Sigmoid colon (tissue), 6 donors: ENCODE measurements at regions not wholly inside any gene's neighbourhood (a gene's known extent, or its start where the extent isn't known, plus 50 kb on each side); places are given as distances from the start of the nearest gene placed in this dataset.
"Not testable (repeated sequence)": the region's sequence is repeated elsewhere in the genome, so short reads cannot be mapped to it uniquely, and the experiment has no call there.

Source experiments
- DNase-seq: peaks from one replicate; pipeline ENCODE4 v3.0.0-alpha.2; 2019
- H3K27ac ChIP-seq, 4 donors: fragments of 200-600 bp; sonication (generic); one replicate each; pipeline ENCODE4 v1.5.1; 2016 to 2019; ENCODE audit warnings: mild to moderate bottlenecking in 1 of 4
- H3K27me3 ChIP-seq, 3 donors: fragments of 200-600 bp; sonication (generic); one replicate each; pipeline ENCODE4 v1.5.1; 2019; ENCODE audit warnings: mild to moderate bottlenecking in 1 of 3
- H3K36me3 ChIP-seq, 4 donors: fragments of 200-600 bp; sonication (generic); one replicate each; pipeline ENCODE4 v1.5.1; 2016 to 2019
- H3K4me1 ChIP-seq, 4 donors: fragments of 200-600 bp; sonication (generic); one replicate each; pipeline ENCODE4 v1.5.1; 2017 to 2019
- H3K4me3 ChIP-seq, 4 donors: fragments of 200-600 bp; sonication (generic); one replicate each; pipeline ENCODE4 v1.5.1; 2017 to 2019; ENCODE audit warnings: mild to moderate bottlenecking in 2 of 4, moderate library complexity in 1 of 4
- H3K9me3 ChIP-seq, 4 donors: fragments of 200-600 bp in 3 of 4; sonication (generic) in 3 of 4; one replicate each; pipeline versions ENCODE4 v1.5.1 to v1.6.1; 2013 to 2019
- CTCF ChIP-seq, 4 experiments: fragments of 450-650 bp in 3 of 4; fragments of 200-600 bp in 1 of 4; IDR thresholded peaks; one replicate each; pipeline ENCODE4 v1.5.1; 2016 to 2019; ENCODE audit warnings: antibody characterized with exemption in 4 of 4, mild to moderate bottlenecking in 3 of 4, moderate library complexity in 2 of 4
- EP300 ChIP-seq, 4 donors: sonication (generic); formaldehyde crosslinking; IDR thresholded peaks; one replicate each; pipeline ENCODE4 v1.6.1; 2017; ENCODE audit warnings: antibody characterized with exemption in 4 of 4
- POLR2A ChIP-seq, 2 donors: fragments of 450-650 bp; IDR thresholded peaks; one replicate each; pipeline ENCODE4 v1.6.1; 2016; ENCODE audit warnings: antibody characterized with exemption in 2 of 2, mild to moderate bottlenecking in 2 of 2, moderate library complexity in 2 of 2
- POLR2AphosphoS5 ChIP-seq, 4 donors: sonication (generic); formaldehyde crosslinking; IDR thresholded peaks; one replicate each; pipeline ENCODE4 v1.6.1; 2017; ENCODE audit warnings: antibody characterized with exemption in 4 of 4
- WGBS, 2 donors: extraction: QIAGEN DNeasy Blood & Tissue Kit; methylation state at CpG; one replicate each; pipeline ENCODE4 v1.1.7; 2013; 5-methylcytosine and 5-hydroxymethylcytosine counted together
- intact Hi-C: fragments of 100-400 bp; cut with DNase I; formaldehyde crosslinking; loops from one replicate; pipeline ENCODE4 v1.15.1; 2023
- donor health status: healthy with polysubstance abuse.
- donor health status: healthy.

- H3K4me3 ChIP-seq = no peak overlapping the region
- TF ChIP-seq EP300 (IDR thresholded peaks at IDR 0.05) (no peak), POLR2AphosphoS5 (IDR thresholded peaks at IDR 0.05) (no peak), POLR2A (IDR thresholded peaks at IDR 0.05) (no peak), CTCF (IDR thresholded peaks at IDR 0.05) (no peak)
- H3K36me3 ChIP-seq = no peaks in the 10 kb centered on the region
- peaks cover 0 to 10% (median 7%) of the 10 kb centered on the region in 4 donors for H3K9me3 ChIP-seq
- no peak for DNase-seq
- 68 to 70% methylated on average over 15 of the region's 15 CpGs for WGBS, 2 donors
- no peak overlapping the region for H3K27ac ChIP-seq
- no peaks in the 10 kb centered on the region for H3K27me3 ChIP-seq
- no peaks in the 10 kb centered on the region for H3K4me1 ChIP-seq
- intact Hi-C loops = no loop called here
These were observed 61.0 kb upstream of the SMIM23 start for GRCh38 chr5:171724468-171725204.

- 57 to 63% methylated on average over 3 of the region's 3 CpGs for WGBS, 2 donors
- TF ChIP-seq POLR2A (IDR thresholded peaks at IDR 0.05) (no peak), CTCF (IDR thresholded peaks at IDR 0.05) (no peak), EP300 (IDR thresholded peaks at IDR 0.05) (no peak), POLR2AphosphoS5 (IDR thresholded peaks at IDR 0.05) (no peak)
These were observed 60.4 kb upstream of the SMIM23 start for GRCh38 chr5:171725205-171725601.

GRCh38 chr5:171726819-171727218 lies 58.8 kb upstream of the SMIM23 start:
- H3K36me3 ChIP-seq, intact Hi-C loops, H3K27ac ChIP-seq, H3K4me3 ChIP-seq, H3K4me1 ChIP-seq, H3K9me3 ChIP-seq, H3K27me3 ChIP-seq, DNase-seq: not testable (repeated sequence)
- 94 to 95% methylated on average over 2 of the region's 2 CpGs for WGBS, 2 donors

More at GRCh38 chr5:171725205-171725601, 60.4 kb upstream of the SMIM23 start:
- no peaks in the 10 kb centered on the region for H3K27me3 ChIP-seq
- intact Hi-C loops = no loop called here
- H3K36me3 ChIP-seq = no peaks in the 10 kb centered on the region
- peaks cover 0 to 10% (median 7%) of the 10 kb centered on the region in 4 donors for H3K9me3 ChIP-seq
- H3K4me3 ChIP-seq = no peak overlapping the region
- H3K27ac ChIP-seq = no peak overlapping the region
- no peaks in the 10 kb centered on the region for H3K4me1 ChIP-seq
- no peak for DNase-seq

- Histone ChIP-seq H3K9me3 (peaks cover 0 to 10% (median 7%) of the 10 kb centered on the region in 4 donors), H3K27me3 (no peaks in the 10 kb centered on the region), H3K27ac (no peak overlapping the region), H3K4me1 (no peaks in the 10 kb centered on the region), H3K36me3 (no peaks in the 10 kb centered on the region), H3K4me3 (no peak overlapping the region)
- TF ChIP-seq POLR2A (IDR thresholded peaks at IDR 0.05) = no peak
- no peak for TF ChIP-seq EP300 (IDR thresholded peaks at IDR 0.05)
- TF ChIP-seq POLR2AphosphoS5 (IDR thresholded peaks at IDR 0.05) = no peak
- no peak for TF ChIP-seq CTCF (IDR thresholded peaks at IDR 0.05)
- WGBS, 2 donors = 40 to 74% methylated on average over 1 of the region's 1 CpG
- DNase-seq = no peak
- intact Hi-C loops = no loop called here
These were observed 56.9 kb upstream of the SMIM23 start for GRCh38 chr5:171728686-171729085.
